HG03521 (cell line): ENCODE measurements at regions not wholly inside any gene's neighbourhood (a gene's known extent, or its start where the extent isn't known, plus 50 kb on each side); places are given as distances from the start of the nearest gene placed in this dataset.

Source experiments
- ATAC-seq: cut with Tn5 transposase; IDR thresholded peaks from one replicate; pipeline ENCODE4 v1.9.1; 2021; ENCODE audit warnings: mild to moderate bottlenecking, moderate library complexity; ENCODE audit not compliant: unreplicated experiment

DNA sequence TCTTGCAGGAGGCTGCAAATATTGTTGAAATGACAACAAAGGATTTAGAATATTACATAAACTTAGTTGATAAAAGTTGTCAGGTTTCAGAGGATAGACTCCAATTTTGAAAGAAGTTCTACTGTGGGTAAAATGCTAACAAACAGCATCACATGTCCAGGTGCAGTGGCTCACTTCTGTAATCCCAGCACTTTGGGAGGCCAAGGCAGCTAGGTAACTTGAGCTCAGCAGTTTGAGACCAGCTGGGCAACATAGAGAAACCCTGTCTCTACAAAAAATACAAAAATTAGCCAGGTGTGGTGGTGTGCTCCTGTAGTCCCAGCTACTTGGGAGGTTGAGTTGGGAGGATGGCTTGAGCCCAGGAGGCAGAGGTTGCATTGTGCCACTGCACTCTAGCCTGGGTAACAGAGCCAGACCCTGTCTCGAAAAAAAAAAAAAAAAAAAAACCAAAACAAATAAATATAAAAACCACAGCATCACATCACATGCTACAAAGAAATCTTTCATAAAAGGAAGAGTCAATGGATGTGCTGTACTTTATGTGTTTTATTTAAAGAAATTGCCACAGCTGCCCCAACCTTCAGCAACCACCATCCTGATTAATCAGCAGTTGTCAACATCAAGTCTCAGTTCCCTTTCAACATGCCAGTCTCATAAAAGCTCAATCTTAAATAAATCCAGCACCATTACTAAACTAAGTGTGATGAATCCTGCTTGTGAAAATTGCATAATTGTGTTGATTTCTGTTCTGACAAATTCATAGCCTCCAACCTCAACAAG is 83.2 kb upstream of the MBL2 start:
- ATAC-seq: no peak

DNA sequence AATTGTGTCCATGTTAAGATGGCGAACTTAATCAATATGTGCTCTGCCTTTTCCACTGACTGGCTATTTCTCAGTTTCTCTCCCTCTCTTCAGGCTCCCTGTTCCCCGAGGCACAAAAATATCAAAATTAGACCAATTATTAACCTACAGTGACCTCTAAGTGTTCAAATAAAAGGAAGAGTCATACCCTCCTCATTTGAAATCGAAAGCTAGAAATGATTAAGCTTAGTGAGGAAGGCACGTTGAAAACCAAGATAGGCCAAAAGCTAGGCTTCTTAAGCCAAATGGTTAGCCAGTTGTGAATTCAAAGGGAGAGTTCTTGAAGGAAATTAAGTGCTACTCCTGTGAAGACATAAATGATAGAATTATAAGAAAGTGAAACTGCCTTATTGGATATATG is 81.1 kb upstream of the MBL2 start:
- ATAC-seq: no peak

DNA sequence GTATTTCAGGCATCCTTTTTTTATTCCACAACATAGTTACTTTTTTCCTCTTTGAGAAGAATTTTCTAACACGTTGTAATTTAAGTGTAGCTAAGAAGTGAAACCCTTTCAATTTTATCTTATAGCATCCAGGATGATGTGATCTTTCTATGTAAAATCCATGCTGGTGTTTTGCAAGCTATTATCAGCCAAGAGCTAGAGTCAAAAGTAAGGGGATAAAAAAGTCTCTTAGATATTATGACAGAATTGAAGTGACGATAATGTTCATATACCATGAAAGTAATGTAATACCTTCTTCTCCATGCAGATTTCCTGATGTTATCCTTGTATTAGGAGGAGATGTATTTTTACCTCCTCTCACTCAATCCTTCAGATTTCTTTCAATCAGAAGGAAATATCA is 64.2 kb upstream of the MBL2 start:
- ATAC-seq: no peak
